NCI-H524 (cell line): ENCODE measurements at regions not wholly inside any gene's neighbourhood (a gene's known extent, or its start where the extent isn't known, plus 50 kb on each side); places are given as distances from the start of the nearest gene placed in this dataset.

Source experiments
- DNase-seq, 2 experiments: peaks; one replicate each; lab custom pipeline; 2025; lab: John Stamatoyannopoulos, UW

- no peak for DNase-seq
Observed at GRCh38 chr18:73220663-73221062, 352.9 kb upstream of the NETO1 start.

DNA sequence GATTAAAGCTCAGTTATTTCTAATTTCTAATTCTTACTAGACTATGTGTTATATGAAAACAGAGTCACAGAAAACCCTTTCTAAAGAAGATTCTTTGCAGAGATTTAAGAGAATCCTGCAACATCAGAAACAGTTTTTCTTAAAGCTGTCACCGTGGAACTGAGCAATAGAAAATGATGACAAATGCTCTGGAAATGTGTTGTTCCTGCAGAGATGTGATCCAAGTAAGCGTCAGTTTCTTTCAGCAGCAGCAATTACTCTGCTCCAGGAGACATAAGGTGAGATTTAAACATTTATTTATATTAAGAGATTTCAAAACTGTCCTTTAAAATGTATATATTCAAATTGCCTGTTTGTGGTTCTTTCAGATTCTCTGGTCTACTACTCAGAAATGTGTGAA, 350.5 kb upstream of the NETO1 start:
- no peak for DNase-seq

- no peak for DNase-seq
Observed at GRCh38 chr18:73214970-73215369, 347.2 kb upstream of the NETO1 start.

- DNase-seq = no peak
Observed at GRCh38 chr18:73212442-73212841, 344.7 kb upstream of the NETO1 start.

GRCh38 chr18:73201940-73202339, 334.2 kb upstream of the NETO1 start:
- no peak for DNase-seq

- DNase-seq = no peak
Observed at GRCh38 chr18:73199151-73199550, 331.4 kb upstream of the NETO1 start.

DNA sequence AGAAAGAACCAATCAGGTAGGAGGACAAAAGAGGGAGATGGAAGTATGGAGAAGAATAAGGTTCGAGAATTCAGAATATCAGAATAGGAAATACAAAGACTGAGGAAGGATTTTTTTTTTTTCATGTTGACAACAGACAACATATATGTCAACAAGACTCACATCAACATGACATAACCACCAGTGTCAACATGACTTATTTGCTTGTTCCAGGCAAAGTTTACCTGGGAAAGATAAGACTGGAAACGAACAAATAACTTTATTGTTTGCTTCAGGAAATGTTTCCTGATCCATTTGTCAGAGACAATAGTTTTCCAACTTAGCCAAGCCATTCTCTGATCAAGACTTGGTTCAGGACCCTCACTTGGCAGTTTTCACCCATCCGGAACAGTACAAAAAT, 321.9 kb upstream of the NETO1 start:
- DNase-seq = no peak

GRCh38 chr18:73168236-73168635, 300.4 kb upstream of the NETO1 start:
- DNase-seq = no peak

GRCh38 chr18:73164430-73164829, 296.6 kb upstream of the NETO1 start:
- no peak for DNase-seq

GRCh38 chr18:73163236-73163635, 295.4 kb upstream of the NETO1 start:
- no peak for DNase-seq

DNA sequence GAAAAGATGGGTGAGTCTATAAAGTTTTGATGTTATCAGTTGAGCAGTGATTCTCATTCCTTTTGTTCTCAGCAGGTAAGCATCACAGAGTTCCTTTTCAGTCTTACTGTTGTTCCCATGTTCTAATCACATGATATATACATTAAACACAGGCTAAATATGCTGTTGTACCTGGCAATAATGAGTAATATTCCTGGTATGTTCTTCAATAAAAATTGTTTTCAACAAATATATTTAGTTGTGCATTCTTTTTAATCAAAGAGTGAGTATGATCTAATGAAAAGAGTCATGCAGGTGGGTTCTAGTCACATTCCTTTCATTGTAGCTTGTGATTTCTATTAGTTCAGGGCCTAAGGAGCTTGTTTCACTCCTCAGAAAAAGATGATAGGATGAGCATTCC, 288.3 kb upstream of the NETO1 start:
- DNase-seq = no peak

GRCh38 chr18:73153271-73153670, 285.5 kb upstream of the NETO1 start:
- peak in 1 of 2 experiments; percentile 1 for DNase-seq

DNA sequence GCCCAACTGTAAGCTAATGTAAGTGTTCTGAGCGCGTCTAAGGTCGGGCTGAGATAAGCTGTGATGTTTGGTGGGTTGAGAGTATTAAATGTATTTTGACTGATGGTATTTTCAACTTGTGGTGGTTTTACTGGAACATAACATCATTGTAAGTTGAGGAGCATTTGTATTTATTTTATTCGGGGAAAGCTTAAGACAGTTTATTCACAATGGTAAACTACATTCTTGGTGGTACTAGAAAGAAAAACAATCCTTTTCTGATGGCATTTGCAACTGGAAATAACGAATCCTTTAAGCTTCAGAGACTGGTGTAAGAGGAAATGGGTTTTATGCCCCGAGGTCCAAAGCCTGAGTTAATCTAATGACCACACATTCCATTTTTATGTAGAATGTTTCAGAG, 283.3 kb upstream of the NETO1 start:
- DNase-seq = no peak

- peak in 1 of 2 experiments; percentile 11 for DNase-seq
Observed at GRCh38 chr18:73150199-73150598, 282.4 kb upstream of the NETO1 start.

GRCh38 chr18:73147590-73147989, 279.8 kb upstream of the NETO1 start:
- no peak for DNase-seq

DNA sequence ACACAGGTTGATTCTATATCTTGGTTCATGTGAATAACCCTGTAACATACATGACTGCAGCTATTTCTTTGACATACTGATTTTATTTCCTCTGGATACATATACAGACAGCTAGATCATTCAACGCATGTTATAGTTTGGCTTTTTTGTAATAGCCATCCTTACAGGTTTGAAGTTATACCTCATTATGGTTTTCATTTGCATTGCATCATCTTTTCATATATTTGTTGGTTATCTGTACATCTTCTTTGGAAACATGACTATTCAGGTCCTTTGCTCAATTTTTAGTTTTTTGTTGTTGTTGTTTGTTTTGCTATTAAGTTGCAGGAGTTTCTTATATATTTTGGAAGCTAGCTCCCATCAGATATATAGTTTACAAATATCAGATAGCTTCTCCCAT, 276.2 kb upstream of the NETO1 start:
- no peak for DNase-seq

GRCh38 chr18:73136134-73136533, 268.3 kb upstream of the NETO1 start:
- DNase-seq = peak in 1 of 2 experiments; percentile 20

DNA sequence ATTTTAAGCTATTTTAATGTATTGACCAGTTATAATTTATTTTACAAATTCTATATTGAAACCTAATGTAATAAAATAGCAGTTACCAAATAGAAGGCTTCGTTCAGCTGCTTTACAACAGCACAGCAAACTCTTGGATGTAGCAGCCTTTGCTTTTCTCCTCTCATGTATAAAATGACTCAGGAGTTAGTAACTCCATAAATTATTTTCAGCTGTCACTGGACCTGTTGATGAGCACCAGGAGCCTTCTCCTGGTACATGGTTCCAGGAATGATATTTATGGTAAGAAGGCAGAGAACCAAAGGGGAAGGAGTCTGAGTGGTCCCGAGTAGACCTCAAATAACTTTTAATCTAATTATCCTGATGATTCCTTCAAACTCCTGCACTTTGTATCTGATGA, 256.4 kb upstream of the NETO1 start:
- no peak for DNase-seq

DNA sequence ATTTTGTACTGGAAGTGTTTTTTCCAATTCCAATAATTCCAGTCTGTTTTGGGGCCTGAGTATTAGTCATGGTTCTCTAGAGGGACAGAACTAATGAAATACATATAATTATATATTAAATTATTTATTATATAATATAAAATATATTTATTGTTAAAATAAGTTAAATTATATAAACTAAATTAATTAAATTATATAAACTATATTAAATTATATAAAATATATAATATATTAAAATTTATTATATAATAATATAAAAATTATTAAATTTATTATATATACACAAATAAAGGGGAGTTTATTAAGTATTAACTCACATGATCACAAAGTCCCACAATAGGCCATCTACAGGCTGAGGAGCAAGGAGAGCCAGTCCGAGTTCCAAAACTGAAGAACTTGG, 253.4 kb upstream of the NETO1 start:
- DNase-seq = no peak

GRCh38 chr18:73120626-73121025, 252.8 kb upstream of the NETO1 start:
- DNase-seq = no peak

DNA sequence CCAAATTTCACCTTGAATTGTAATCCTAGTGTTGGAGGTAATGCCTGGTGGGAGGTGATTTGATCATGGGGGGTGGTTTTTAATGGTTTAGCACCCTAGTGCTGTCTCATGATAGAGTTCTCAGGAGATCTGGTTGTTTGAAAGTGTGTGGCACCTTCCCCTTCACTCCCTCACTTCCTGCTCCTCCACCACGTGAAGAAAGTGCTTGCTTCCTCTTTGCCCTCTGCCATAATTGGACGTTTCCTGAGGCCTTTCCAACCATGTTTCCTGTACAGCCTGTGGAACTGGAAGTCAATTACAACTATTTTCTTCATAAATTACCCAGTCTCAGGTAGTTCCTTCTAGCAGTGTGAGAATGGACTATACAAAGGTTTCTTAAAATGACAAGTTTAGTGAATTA, 251.8 kb upstream of the NETO1 start:
- DNase-seq = no peak

GRCh38 chr18:73118121-73118816, 250.5 kb upstream of the NETO1 start:
- no peak for DNase-seq

- DNase-seq = no peak
Observed at GRCh38 chr18:73110307-73110706, 242.5 kb upstream of the NETO1 start.

GRCh38 chr18:73101977-73102376, 234.2 kb upstream of the NETO1 start:
- no peak for DNase-seq
